GM12878 (cell line): ENCODE measurements at regions not wholly inside any gene's neighbourhood (a gene's known extent, or its start where the extent isn't known, plus 50 kb on each side); places are given as distances from the start of the nearest gene placed in this dataset.

Experiments used
- ATAC-seq: fragments of 200-7000 bp; cut with Tn5 transposase; 3 replicates; pipeline ENCODE4 v1.9.1; 2020; ENCODE audit warnings: mild to moderate bottlenecking, moderate library complexity
- BruUV-seq: library from RNA; stranded (reverse); fragments of 400-500 nt; replicated peaks from 2 replicates; lab custom pipeline; 2021; lab: Mats Ljungman, UMichigan
- CTCF ChIA-PET: fragments of 300-600 bp; sonication (Branson Sonifier 250); formaldehyde crosslinking; extraction: SDS; loops from one replicate; lab custom pipeline; 2021; ENCODE audit warnings: inconsistent platforms; lab: Yijun Ruan, JAX
- POLR2A ChIA-PET: fragments of 350-600 bp; formaldehyde crosslinking; extraction: SDS; loops from one replicate; lab custom pipeline; 2021; ENCODE audit warnings: inconsistent platforms; lab: Charles Lee
- RAD21 ChIA-PET: fragments of 300-600 bp; sonication (Branson Sonifier 250); formaldehyde crosslinking; loops from one replicate; lab custom pipeline; 2023; ENCODE audit warnings: antibody characterized with exemption; ENCODE audit not compliant: unreplicated experiment; lab: Charles Lee
- SMC1A ChIA-PET: fragments of 300-600 bp; sonication (Branson Sonifier 250); formaldehyde crosslinking; loops from one replicate; lab custom pipeline; 2023; ENCODE audit not compliant: unreplicated experiment, uncharacterized antibody; lab: Charles Lee
- DNase-seq: peaks from one replicate; pipeline ENCODE4 v3.0.0-alpha.2; 2011; ENCODE audit warnings: low read depth, low spot score
- FAIRE-seq: peaks from 3 replicates; lab custom pipeline; 2011; peaks lifted over from hg19 to GRCh38; lab: Jason Lieb, UNC
- H2AFZ ChIP-seq: 2 replicates; pipeline ENCODE4 v1.6.0; 2011; ENCODE audit warnings: low read depth, low read length, control low read depth; ENCODE audit not compliant: control insufficient read depth
- H3K27ac ChIP-seq: 2 replicates; pipeline ENCODE4 v1.5.1; 2011; ENCODE audit warnings: control low read depth; ENCODE audit not compliant: control insufficient read depth, insufficient read depth
- H3K27me3 ChIP-seq, 2 experiments: replicated peaks in 1 of 2; 2 replicates each; pipeline versions ENCODE4 v1.6.0 to v1.6.1; 2011; ENCODE audit warnings: low read length in 1 of 2; ENCODE audit not compliant: control insufficient read depth in 2 of 2, insufficient read depth in 2 of 2
- H3K36me3 ChIP-seq, 2 experiments: 2 replicates each; pipeline ENCODE4 v1.5.1; 2011; ENCODE audit warnings: low read length in 1 of 2; ENCODE audit not compliant: control insufficient read depth in 2 of 2, insufficient read depth in 2 of 2
- H3K4me1 ChIP-seq: 2 replicates; pipeline ENCODE4 v1.6.1; 2011; ENCODE audit warnings: mild to moderate bottlenecking, low read length, moderate library complexity, mixed read lengths; ENCODE audit not compliant: control insufficient read depth, insufficient read depth
- H3K4me2 ChIP-seq: 2 replicates; pipeline ENCODE4 v1.6.0; 2011; ENCODE audit warnings: control low read depth; ENCODE audit not compliant: control insufficient read depth, insufficient read depth
- H3K4me3 ChIP-seq: fragments of 200-600 bp; sonication (generic); 2 replicates; pipeline ENCODE4 v1.5.1; 2016
- H3K79me2 ChIP-seq: 2 replicates; pipeline ENCODE4 v1.6.0; 2011; ENCODE audit warnings: low read length; ENCODE audit not compliant: control insufficient read depth, insufficient read depth
- H3K9ac ChIP-seq: 2 replicates; pipeline ENCODE4 v1.8.0; 2011; ENCODE audit warnings: low read length, control low read depth, mixed read lengths; ENCODE audit not compliant: control insufficient read depth, insufficient read depth
- H3K9me3 ChIP-seq: replicated peaks from 3 replicates; pipeline ENCODE4 v1.5.1; 2011; ENCODE audit warnings: mild to moderate bottlenecking, low read length; ENCODE audit not compliant: control insufficient read depth, insufficient read depth
- H4K20me1 ChIP-seq: 2 replicates; pipeline ENCODE4 v1.6.0; 2011; ENCODE audit not compliant: control insufficient read depth, insufficient read depth
- BACH1 ChIP-seq: fragments of 450-650 bp; IDR thresholded peaks from 2 replicates; pipeline ENCODE4 v1.6.1; 2017; ENCODE audit warnings: mild to moderate bottlenecking, borderline replicate concordance
- BCL11A ChIP-seq: IDR thresholded peaks from 2 replicates; pipeline ENCODE4 v1.6.1; 2011; ENCODE audit warnings: low read depth, low read length
- BRCA1 ChIP-seq: IDR thresholded peaks from 2 replicates; pipeline ENCODE4 v1.6.1; 2011; ENCODE audit warnings: low read depth, low read length, improper control_type of control experiment
- CEBPZ ChIP-seq: fragments of 150-350 bp; IDR thresholded peaks from 2 replicates; pipeline ENCODE4 v1.6.1; 2016; ENCODE audit warnings: low read depth, low read length
- EED ChIP-seq: sonication (generic); IDR thresholded peaks from 2 replicates; pipeline ENCODE4 v1.6.1; 2016; ENCODE audit warnings: antibody characterized with exemption, low read depth
- HDGF ChIP-seq: fragments of 450-650 bp; IDR thresholded peaks from 2 replicates; pipeline ENCODE4 v1.6.1; 2016; ENCODE audit warnings: antibody characterized with exemption
- MXI1 ChIP-seq: fragments of 150-350 bp; IDR thresholded peaks from 2 replicates; pipeline ENCODE4 v1.6.1; 2011; ENCODE audit warnings: low read depth, mild to moderate bottlenecking, inconsistent platforms, low read length, improper control_type of control experiment
- NBN ChIP-seq: fragments of 450-650 bp; IDR thresholded peaks from 2 replicates; pipeline ENCODE4 v1.6.1; 2016
- SRF ChIP-seq, 2 experiments: IDR thresholded peaks; 2 replicates each; pipeline ENCODE4 v1.6.1; 2011; ENCODE audit warnings: low read depth in 2 of 2, low read length in 2 of 2, mild to moderate bottlenecking in 1 of 2, moderate library complexity in 1 of 2
- WGBS: methylation state at CpG from one replicate; pipeline ENCODE4 v1.1.6; 2016; ENCODE audit warnings: low lambda C conversion rate; ENCODE audit not compliant: insufficient replicate concordance, insufficient coverage; ENCODE audit errors: missing lambda C conversion rate; 5-methylcytosine and 5-hydroxymethylcytosine counted together
- in situ Hi-C: fragments of 300-500 bp; cut with MboI; formaldehyde crosslinking; loops from 9 replicates; pipeline ENCODE4 v1.14.3; 2018; ENCODE audit warnings: mixed read lengths
- intact Hi-C: fragments of 100-400 bp; cut with micrococcal nuclease; formaldehyde crosslinking; loops from one replicate; pipeline ENCODE4 v1.14.2; 2022; ENCODE audit not compliant: unreplicated experiment
- TF ChIP-seq, protein P1 (sequence below): IDR thresholded peaks from 2 replicates; pipeline ENCODE4 v1.6.1; 2012; ENCODE audit warnings: mild to moderate bottlenecking, low read depth, low read length
- TF ChIP-seq, protein P2 (sequence below): fragments of 450-650 bp; IDR thresholded peaks from 2 replicates; pipeline ENCODE4 v1.6.1; 2017; ENCODE audit warnings: mild to moderate bottlenecking, moderate library complexity

DNA sequence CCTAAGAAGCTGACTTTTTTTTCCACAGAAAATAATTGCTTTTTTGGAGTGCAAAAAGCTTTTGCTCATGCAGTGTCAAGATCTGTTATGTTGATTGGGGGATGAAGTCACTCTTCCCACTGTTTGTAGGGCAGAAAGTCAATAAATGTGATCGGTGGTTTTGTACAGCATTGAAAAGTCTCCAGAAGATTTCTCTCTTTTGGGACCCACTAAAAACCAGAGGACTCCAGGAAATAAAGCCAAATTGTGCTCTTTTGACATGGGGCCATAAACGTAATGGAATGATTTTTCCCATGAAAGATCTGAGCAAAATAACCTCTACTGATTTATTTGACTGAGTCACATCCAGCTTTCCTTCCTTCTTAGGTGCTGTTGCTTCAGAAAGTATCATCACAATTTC, 122.5 kb downstream of the SNAPC1 start:
- Histone ChIP-seq H4K20me1 (no peaks in the 10 kb centered on the region), H3K4me1 (peaks cover 9% of the 10 kb centered on the region; the same call in 1 of the 2 replicates), H3K36me3 (no peaks in the 10 kb centered on the region), H3K79me2 (no peaks in the 10 kb centered on the region), H3K27ac (no peak overlapping the region), H3K9me3 (no peaks in the 10 kb centered on the region; the same call in 2 of the 3 replicates), H2AFZ (no peak overlapping the region), H3K4me3 (no peak overlapping the region), H3K4me2 (no peak overlapping the region), H3K9ac (no peak overlapping the region), H3K27me3 (no peaks in the 10 kb centered on the region)
- ATAC-seq: no peak
- CTCF ChIA-PET: interaction anchor here (0.7 to 2.7 kb wide), 2 partner anchors 9 to 409 kb away, joined by 3 to 9 read pairs; no protein-coding TSS in a partner anchor
- in situ Hi-C loops (no loop called here), intact Hi-C loops (no loop called here)
- no peak for DNase-seq
- 30% methylated on average over 2 of the region's 2 CpGs for WGBS
- POLR2A ChIA-PET: interaction anchor here (0.5 kb wide), 1 partner anchor 69 kb away, joined by 3 read pairs; no protein-coding TSS in a partner anchor
- RAD21 ChIA-PET: no interaction called here
- SMC1A ChIA-PET: interaction anchor here (1.2 kb wide), 1 partner anchor 242 kb away, joined by 3 read pairs; no protein-coding TSS in a partner anchor
- no peak for FAIRE-seq
- no TSS peak for BruUV-seq
- no peak for TF ChIP-seq NBN
- TF ChIP-seq BCL11A: no peak
- no peak for TF ChIP-seq BACH1
- TF ChIP-seq BRCA1: no peak
- no peak for TF ChIP-seq CEBPZ
- no peak for TF ChIP-seq EED
- TF ChIP-seq MXI1: no peak
- TF ChIP-seq SRF (IDR thresholded peaks at IDR 0.05; ENCODE audit: low read depth in 2 of 2, low read length in 2 of 2): no peak
- TF ChIP-seq, protein P1, sequence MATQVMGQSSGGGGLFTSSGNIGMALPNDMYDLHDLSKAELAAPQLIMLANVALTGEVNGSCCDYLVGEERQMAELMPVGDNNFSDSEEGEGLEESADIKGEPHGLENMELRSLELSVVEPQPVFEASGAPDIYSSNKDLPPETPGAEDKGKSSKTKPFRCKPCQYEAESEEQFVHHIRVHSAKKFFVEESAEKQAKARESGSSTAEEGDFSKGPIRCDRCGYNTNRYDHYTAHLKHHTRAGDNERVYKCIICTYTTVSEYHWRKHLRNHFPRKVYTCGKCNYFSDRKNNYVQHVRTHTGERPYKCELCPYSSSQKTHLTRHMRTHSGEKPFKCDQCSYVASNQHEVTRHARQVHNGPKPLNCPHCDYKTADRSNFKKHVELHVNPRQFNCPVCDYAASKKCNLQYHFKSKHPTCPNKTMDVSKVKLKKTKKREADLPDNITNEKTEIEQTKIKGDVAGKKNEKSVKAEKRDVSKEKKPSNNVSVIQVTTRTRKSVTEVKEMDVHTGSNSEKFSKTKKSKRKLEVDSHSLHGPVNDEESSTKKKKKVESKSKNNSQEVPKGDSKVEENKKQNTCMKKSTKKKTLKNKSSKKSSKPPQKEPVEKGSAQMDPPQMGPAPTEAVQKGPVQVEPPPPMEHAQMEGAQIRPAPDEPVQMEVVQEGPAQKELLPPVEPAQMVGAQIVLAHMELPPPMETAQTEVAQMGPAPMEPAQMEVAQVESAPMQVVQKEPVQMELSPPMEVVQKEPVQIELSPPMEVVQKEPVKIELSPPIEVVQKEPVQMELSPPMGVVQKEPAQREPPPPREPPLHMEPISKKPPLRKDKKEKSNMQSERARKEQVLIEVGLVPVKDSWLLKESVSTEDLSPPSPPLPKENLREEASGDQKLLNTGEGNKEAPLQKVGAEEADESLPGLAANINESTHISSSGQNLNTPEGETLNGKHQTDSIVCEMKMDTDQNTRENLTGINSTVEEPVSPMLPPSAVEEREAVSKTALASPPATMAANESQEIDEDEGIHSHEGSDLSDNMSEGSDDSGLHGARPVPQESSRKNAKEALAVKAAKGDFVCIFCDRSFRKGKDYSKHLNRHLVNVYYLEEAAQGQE: no peak
- TF ChIP-seq, protein P2, sequence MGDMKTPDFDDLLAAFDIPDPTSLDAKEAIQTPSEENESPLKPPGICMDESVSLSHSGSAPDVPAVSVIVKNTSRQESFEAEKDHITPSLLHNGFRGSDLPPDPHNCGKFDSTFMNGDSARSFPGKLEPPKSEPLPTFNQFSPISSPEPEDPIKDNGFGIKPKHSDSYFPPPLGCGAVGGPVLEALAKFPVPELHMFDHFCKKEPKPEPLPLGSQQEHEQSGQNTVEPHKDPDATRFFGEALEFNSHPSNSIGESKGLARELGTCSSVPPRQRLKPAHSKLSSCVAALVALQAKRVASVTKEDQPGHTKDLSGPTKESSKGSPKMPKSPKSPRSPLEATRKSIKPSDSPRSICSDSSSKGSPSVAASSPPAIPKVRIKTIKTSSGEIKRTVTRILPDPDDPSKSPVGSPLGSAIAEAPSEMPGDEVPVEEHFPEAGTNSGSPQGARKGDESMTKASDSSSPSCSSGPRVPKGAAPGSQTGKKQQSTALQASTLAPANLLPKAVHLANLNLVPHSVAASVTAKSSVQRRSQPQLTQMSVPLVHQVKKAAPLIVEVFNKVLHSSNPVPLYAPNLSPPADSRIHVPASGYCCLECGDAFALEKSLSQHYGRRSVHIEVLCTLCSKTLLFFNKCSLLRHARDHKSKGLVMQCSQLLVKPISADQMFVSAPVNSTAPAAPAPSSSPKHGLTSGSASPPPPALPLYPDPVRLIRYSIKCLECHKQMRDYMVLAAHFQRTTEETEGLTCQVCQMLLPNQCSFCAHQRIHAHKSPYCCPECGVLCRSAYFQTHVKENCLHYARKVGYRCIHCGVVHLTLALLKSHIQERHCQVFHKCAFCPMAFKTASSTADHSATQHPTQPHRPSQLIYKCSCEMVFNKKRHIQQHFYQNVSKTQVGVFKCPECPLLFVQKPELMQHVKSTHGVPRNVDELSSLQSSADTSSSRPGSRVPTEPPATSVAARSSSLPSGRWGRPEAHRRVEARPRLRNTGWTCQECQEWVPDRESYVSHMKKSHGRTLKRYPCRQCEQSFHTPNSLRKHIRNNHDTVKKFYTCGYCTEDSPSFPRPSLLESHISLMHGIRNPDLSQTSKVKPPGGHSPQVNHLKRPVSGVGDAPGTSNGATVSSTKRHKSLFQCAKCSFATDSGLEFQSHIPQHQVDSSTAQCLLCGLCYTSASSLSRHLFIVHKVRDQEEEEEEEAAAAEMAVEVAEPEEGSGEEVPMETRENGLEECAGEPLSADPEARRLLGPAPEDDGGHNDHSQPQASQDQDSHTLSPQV: no peak
- no peak for TF ChIP-seq HDGF
